ENCODE measurements at regions not wholly inside any gene's neighbourhood (a gene's known extent, or its start where the extent isn't known, plus 50 kb on each side); places are given as distances from the start of the nearest gene placed in this dataset.
"Not testable (repeated sequence)": the region's sequence is repeated elsewhere in the genome, so short reads cannot be mapped to it uniquely, and the experiment has no call there.

GRCh38 chr7:136452949-136453348 lies 415.5 kb upstream of the CHRM2 start:
- Histone ChIP-seq H3K4me3 (no peak overlapping the region), H3K27ac (no peak overlapping the region)
- no peak for TF ChIP-seq CTCF (IDR thresholded peaks at IDR 0.05)
- DNase-seq (ENCODE audit: low spot score) = no peak

GRCh38 chr7:136446751-136447150 lies 421.7 kb upstream of the CHRM2 start:
- no peak for DNase-seq (ENCODE audit: low spot score)

GRCh38 chr7:136441835-136442234 lies 426.6 kb upstream of the CHRM2 start:
- Histone ChIP-seq H3K27ac (no peak overlapping the region), H3K4me3 (no peak overlapping the region)
- DNase-seq (ENCODE audit: low spot score) = no peak
- TF ChIP-seq CTCF (IDR thresholded peaks at IDR 0.05) = no peak

More at GRCh38 chr7:136446751-136447150, 421.7 kb upstream of the CHRM2 start:
- Histone ChIP-seq H3K27ac (no peak overlapping the region), H3K4me3 (no peak overlapping the region)
- no peak for TF ChIP-seq CTCF (IDR thresholded peaks at IDR 0.05)

- not testable (repeated sequence) for H3K4me3 ChIP-seq; H3K27ac ChIP-seq; DNase-seq (ENCODE audit: low spot score)
These were observed 436.7 kb upstream of the CHRM2 start for GRCh38 chr7:136431736-136432135.

GRCh38 chr7:136424058-136424457 lies 444.4 kb upstream of the CHRM2 start:
- Histone ChIP-seq H3K27ac (no peak overlapping the region), H3K4me3 (no peak overlapping the region)
- DNase-seq (ENCODE audit: low spot score) = no peak
- no peak for TF ChIP-seq CTCF (IDR thresholded peaks at IDR 0.05)

GRCh38 chr7:136419740-136420139 lies 442.6 kb upstream of the MTPN start:
- not testable (repeated sequence) for H3K4me3 ChIP-seq; DNase-seq (ENCODE audit: low spot score); H3K27ac ChIP-seq

GRCh38 chr7:136412952-136413351 lies 435.8 kb upstream of the MTPN start:
- no peak for TF ChIP-seq CTCF (IDR thresholded peaks at IDR 0.05)
- Histone ChIP-seq H3K27ac (no peak overlapping the region), H3K4me3 (no peak overlapping the region)
- no peak for DNase-seq (ENCODE audit: low spot score)

- DNase-seq (ENCODE audit: low spot score) = no peak
- no peak overlapping the region for H3K4me3 ChIP-seq
- peak; percentile 56 for TF ChIP-seq CTCF (IDR thresholded peaks at IDR 0.05)
- H3K27ac ChIP-seq = no peak overlapping the region
These were observed 429.0 kb upstream of the MTPN start for GRCh38 chr7:136405931-136406777.
